ENCODE measurements at regions not wholly inside any gene's neighbourhood (a gene's known extent, or its start where the extent isn't known, plus 50 kb on each side); places are given as distances from the start of the nearest gene placed in this dataset.

DNA sequence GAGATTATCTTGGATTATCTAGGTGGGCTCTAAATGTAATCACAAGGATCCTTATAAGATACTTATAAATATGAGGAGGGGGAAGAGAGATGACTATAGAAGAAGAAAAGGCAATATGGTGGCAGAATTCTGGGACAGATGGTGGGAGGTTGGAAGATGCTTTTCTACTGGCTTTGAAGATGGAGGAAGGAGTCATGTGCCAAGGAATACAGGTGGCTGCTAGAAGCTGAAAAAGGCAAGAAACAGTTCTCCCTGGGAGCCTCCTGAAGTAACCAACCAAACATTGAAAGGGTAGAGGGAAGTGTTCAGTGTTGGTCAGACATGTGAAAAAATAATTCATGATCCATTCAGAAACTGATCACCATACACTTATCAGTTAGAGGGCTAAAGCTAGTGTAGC lies 213.3 kb downstream of the WDR11 start:
- DNase-seq (ENCODE audit: low spot score in 2 of 2): no peak
- FAIRE-seq: no peak

DNA sequence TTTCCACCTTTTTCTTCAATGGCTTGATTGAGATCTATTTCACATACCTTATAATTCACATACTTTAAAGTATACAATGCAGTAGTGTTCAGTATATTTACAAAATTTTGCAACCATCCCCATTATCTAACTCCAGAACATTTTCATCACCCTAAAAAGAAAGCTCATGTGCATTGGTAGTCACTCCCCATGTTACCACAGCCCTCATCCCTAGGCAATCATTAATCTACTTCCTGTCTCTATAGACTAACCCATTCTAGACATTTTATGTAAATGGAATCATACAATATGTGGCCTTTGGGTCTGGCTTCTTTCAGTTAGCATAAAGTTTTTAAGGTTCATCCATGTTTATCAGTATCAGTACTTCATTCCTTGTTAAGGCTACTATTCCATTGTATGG lies 214.2 kb downstream of the WDR11 start:
- no peak for FAIRE-seq

DNA sequence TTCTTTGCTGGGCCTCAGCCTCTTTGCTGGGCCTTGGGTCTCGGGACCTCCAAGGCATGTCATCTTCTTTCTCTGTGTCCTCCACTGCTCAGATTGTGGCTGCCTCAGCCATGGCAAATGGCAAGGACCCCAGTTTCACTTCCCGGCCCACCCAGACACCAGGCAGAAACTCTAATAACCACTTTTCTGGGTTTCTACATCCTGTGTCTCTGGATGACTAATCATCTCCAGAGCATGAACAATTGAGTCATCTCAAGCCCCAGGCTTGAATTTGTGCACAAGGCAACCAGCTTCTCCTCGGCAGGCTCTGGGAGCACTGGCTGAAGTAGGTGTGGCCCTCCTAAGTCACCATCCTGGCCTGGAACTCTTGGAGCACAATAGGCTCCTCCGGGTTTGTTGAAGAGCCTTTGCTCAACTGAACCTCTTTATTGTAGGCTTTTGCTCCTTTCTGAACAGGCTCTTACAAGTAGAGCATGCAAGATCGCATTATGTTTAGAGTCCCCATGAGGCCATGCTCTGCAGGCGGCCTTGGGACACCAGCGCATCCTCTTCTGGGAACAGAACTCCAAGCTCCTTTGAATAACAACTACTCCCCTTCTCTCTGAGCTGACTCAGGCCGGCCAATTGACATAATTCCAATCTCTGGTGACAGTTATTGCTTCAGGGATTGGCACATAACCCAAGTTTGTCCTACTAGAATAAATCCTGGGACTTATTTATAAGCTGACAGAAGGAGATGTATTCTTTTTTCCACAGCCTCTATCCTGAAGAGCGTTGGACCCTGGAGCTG lies 218.1 kb downstream of the WDR11 start:
- DNase-seq (ENCODE audit: low spot score in 2 of 2) (no peak), FAIRE-seq (no peak)

More for the DNA sequence above, 214.2 kb downstream of the WDR11 start:
- DNase-seq (ENCODE audit: low spot score in 2 of 2): no peak

DNA sequence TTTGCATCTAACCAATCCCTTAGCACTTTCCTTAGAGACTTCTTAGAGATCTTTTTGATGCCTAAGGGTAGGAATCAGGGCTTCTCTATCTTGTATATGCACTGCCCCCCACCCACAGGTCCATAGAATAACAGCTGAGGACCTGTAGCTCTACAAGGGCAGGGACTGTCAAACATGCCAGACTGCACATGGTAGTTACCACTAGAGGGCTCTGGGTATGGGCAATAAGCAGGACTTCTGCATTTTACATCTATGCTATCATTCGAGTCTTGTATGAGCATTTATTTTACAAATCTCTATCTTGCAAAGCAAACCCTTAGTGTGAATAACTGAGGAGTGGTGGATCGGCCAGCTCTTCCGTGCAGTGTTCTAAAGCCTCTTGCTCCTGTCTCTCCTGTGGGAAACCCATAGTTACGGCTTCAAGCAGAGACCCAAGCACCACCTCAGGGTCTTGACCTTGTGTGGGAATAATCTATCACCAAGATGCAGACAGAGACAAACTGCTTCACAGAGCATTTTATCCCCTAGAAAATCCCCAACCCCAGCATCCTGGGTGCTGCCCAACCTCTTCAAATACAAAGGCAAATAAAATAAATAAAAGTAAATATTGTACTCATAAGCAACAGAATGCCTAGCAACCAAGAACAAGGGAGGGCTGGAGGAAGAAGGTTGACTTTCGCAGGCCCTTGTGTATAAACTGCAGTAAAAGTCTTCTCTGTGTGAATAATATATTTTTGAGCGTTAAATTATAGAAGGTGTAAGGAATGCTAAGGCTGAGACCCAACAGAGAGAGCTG lies 219.3 kb downstream of the WDR11 start:
- FAIRE-seq: no peak
- DNase-seq (ENCODE audit: low spot score in 2 of 2): no peak

DNA sequence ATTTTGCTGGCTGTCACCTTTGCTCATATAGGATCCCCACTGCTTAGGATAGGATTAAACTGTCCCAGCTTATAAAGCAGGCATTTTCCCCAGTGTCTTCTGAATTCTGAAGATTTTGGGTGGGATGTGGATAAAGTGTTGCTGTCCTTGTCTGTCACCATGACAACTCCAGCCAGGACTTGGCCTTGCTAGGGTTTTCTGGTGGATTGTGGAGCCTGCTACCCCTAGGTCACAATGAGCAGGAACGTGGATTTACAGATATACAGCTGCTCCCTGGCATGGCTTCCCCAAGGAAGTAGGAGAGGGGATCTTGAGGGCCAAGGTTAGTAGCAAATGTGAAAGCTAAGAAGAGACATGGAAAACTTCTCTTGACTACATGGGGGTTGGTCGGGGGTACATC lies 220.7 kb downstream of the WDR11 start:
- FAIRE-seq (no peak), DNase-seq (ENCODE audit: low spot score in 2 of 2) (no peak)

DNA sequence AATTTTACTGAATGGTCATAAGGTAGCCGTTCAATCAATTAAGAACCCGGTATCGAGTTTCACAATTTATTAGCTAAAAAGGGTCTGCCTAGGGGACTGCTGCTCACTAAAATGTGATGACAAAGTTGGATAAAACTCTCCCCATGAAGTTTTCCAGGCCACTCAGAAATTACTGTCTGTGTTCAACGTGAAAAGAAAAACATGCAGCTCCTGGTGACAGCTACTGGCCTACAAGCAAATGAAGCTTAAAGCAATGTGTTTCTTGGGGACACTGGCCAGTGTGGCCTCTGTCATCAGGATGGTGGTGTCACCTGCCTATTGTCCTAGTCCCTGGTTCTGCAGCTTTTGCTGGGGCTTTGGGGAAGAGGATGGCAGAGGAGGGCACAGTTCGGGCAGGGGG lies 222.6 kb downstream of the WDR11 start:
- FAIRE-seq: no peak
- DNase-seq (ENCODE audit: low spot score in 2 of 2): no peak

DNA sequence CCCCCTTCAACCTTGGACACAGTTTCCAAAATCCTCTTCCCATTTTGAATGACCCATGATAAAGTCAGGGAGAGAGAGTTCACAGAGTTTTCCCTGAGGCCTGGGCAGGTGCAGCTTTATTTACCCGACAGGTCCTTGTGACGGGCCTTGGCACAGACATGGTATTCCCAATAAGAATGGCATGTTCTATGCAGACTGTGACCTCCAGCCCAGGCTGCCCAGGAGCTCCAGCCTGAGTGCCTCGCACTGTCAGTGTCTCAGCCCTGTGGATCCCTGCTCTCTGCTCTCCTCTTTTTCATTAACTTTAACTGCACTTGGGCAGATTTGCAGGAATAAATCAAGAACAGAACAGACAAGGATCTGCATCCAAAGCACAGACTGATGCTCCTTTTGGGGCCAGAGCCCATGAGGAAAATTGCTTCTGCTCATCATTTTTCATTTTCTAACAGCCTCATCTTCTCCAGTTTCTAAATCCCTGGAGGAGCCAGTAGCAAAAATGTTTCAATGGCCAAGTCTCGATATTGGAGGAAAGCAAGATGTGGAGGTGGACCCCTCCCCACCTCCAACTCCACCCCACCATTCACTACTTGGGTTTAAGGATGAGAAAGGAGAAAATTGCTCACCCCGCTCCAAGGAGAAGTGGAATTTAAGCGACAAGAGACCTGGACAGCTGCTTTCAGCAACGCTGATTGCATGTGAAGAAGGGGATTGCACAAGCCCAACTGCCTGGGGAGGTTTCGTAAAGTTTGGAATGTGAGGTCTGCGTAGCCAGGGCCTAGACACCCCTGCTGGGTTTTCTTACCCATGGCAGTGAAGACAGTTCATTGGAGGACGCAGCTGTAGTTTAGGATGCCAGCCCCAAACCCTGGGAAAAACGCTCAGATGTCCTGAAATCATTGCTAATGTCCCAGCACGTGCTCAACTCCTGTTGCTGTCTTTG lies 225.9 kb downstream of the WDR11 start:
- no peak for DNase-seq (ENCODE audit: low spot score in 2 of 2)
- no peak for FAIRE-seq

DNA sequence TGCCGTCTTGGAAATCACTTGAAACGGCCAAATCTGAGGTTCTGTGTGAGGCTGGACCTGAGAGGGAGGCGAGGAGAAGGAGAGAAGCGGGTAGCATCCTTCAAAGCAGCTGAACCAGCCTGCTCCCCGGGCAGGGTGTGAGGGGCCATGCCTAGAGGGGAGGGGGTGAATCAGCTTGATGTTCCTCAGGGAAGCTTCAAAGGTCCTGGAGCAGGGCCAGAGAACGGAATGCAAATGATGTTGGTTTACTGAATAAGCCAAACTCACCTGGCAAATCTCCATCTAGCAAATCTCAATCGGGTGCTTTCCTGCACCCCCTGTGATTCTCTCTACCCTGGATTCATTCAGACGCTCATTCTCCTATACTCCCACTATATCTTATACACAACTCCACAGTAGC lies 226.9 kb downstream of the WDR11 start:
- DNase-seq (ENCODE audit: low spot score in 2 of 2): no peak
- FAIRE-seq: no peak

DNA sequence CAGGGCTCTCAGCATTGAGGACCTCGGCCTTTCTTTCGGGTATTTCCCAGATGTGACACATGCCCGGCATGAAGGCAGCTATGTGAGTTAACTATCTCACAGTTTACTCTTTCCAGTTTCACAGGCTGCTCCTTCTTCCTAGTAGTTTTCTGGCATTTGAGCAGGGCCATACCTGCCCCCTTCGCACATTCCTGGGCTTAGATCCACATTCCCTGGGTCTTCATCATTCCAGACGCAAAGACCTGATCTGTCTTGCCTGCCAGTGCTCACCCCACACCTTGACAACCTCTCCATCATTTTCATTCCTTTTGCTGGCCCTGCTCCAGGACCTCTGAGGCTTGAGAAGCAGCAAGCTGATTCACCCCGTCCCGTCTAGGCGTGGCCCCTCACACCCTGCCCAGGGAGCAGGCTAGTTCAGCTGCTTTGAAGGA lies 227.5 kb downstream of the WDR11 start:
- DNase-seq (ENCODE audit: low spot score in 2 of 2) (no peak), FAIRE-seq (no peak)

DNA sequence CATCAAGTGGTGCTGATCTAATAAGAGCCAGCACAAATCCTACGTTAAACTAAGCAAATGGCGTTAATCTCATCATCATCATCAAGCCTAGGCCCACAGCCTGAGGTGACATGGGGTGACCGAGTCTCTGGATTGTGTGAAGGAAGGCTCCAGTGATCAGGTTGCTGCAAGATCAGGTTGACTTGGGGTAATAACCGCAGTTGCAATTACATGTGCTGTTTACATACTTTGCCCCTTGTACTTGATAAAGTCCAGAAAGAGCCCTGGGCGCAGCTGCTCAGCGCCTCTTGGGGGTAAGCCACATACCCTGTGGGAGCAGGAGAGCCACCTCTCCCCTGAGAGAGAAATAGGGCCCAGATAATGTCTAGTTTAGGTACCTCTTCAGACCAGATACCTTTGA lies 228.1 kb downstream of the WDR11 start:
- FAIRE-seq (no peak), DNase-seq (ENCODE audit: low spot score in 2 of 2) (no peak)

DNA sequence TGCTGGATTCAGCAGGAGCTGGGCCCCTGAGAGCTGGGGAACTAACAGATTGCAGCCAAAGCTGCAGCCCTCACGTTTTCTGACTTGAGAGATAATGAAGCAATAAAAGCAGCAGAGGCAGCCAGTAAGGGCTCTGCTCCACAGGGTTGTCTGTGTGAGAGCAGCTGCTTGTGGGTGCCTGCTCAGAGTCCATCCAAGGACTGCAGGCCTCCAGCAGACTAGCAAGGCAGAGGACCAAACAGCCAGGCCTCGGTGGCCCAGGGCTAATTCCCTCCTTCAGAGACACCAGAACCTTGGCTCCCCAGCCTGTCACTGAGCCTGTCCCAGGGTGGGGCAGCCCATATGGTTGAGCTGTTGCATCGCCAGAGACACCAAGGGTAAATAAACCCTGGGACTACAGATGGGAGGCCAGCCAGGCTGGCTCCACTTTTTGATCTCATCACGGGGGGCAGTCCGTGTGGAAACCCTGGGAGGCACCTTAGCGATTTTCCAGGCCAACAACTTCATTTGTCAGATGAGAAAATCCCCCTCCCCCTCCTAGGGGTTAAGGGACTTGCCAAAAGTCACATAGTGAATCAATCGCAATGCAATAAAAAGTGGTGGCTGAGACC lies 229.2 kb downstream of the WDR11 start:
- FAIRE-seq (no peak), DNase-seq (ENCODE audit: low spot score in 2 of 2) (no peak)

DNA sequence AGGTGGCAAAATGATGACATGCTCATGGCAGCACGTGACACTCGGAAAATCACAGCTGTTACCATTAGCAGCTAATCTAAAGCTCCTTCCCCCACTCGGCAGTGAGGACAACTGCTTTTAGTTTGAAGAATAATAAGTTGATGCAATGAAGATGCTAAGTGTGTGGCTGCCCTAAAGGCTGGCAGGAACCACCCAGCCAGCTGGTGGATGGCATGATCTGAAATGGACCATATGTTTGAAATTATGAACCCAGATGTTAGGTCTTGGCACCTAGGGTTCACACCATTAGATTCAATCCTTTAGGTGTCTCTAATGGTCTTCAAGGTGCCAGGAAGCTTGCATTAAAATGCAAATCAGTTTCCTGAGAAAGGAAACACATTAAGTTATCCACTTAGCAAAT lies 230.1 kb downstream of the WDR11 start:
- DNase-seq (ENCODE audit: low spot score in 2 of 2) (no peak), FAIRE-seq (no peak)

DNA sequence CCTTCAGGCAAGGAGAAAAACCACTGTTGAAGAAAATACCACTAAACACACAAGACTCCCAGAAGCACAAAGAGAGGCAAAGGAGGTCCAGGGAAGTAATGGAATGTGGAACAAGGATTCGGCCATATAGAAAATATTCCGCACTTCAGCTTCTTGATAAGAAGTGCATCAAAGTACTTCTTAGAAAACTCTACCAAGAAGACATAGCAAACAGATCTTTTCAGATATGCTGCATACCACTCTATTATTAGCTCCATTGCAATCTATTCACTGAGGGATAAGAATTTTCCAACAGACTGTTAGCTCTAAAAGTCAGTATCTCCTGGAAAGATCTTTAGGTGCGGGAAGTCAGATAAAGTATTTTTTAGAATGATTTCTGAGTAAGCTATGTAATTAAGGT lies 231.8 kb downstream of the WDR11 start:
- no peak for FAIRE-seq
- DNase-seq (ENCODE audit: low spot score in 2 of 2): no peak

DNA sequence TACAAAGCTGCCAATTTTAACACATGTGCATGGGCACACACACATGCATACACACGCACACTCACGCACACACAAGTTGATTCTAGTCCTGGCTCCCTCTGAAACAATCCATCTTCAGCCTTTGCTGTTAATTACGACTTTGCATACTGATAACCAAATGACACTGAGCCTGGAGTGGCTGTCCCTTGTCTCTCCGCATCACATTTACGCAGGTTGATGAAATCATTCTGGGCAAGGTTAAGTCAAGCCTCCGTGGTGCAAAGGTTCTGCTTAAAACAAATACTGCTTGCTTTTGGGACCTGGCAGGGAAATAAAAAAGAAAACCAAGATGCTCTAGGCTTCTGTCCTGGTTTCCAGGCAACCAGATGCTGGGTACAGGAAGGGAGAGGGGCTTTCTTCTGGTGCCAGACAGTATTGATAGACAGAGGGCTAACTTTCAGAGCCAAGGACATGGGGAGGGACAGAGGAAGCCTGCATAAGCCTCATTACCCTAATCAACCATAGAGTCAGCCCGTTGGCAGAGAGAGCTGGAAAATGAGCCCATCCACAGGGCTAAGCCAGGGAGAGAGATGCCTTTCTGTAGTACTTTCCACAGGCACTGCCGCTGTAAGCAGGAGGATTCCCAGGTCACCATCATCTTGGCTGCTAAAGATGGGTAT lies 233.0 kb downstream of the WDR11 start:
- DNase-seq (ENCODE audit: low spot score in 2 of 2): no peak
- no peak for FAIRE-seq

DNA sequence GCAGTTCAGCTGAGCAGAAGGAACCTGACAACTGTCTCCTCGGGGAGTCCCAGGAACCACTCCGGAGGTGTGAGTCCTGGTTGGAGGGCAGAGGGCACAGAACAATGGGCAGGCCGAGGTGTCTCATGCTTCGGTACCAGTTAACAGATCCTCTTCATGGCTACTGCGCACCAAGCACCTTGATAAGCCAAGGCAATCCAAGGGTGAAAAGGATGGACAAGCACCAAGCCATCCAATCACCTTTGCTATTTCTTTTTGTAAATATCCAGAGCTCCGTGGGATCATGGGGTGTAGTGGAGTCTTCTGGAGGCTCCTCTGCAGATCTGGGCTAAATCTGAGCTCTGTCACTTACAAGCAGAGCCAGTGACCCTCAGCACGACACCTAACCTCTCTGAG lies 233.5 kb downstream of the WDR11 start:
- DNase-seq (ENCODE audit: low spot score in 2 of 2) (peak in 1 of 2 donors; percentile 30), FAIRE-seq (no peak)

DNA sequence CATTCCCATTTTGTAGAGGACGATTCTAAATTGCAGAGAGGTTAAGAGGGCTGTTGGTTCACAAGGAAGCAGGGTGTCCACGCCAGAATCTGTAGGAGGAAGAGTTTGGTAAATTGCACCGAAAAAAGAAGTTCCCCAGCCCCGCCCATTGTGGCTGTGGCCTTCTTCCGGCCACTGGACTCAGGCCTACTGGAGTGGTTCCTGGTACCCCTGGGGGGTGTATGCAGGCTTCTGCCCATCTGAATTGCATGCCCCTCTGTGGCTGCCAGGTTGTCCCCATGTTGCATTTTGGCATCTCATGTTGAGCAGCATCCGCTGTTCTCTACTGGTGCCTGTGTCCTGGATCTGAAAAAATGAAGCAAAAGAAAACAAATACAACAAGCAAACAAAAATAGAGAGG lies 234.2 kb downstream of the WDR11 start:
- DNase-seq (ENCODE audit: low spot score in 2 of 2) (no peak), FAIRE-seq (no peak)

DNA sequence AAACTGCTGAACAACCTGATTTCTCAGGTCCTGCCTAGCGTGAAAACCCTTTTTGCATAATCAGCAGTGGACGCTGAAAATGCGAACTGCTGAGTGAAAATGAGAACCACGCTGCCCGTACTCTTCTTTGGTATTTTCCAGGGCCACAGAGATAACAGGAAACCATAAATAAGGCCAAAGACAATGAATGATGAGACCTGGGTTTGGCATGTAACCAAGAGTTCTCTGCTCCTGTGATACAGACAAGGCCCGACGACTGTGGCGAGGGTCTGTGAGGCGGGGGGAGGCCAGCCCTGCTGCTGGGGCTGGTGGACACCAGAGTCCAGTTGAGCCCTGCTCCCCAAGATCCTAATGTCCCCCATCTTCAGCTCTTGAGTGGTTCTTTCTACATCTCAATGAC lies 236.0 kb downstream of the WDR11 start:
- no peak for FAIRE-seq
- no peak for DNase-seq (ENCODE audit: low spot score in 2 of 2)

DNA sequence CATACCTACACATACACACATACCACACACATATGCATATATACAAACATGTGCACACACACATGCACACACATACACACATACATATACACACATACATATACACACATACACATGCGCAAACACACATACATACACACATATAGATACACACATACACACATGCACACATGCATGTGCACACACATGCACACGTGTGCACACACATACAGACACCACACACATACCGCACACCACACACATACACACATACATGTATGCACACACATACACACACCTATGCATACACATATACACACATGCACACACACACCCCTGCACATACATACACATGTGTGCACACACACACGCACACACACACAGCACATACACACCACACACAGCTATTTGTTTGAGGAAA lies 236.5 kb downstream of the WDR11 start:
- no peak for DNase-seq (ENCODE audit: low spot score in 2 of 2)
- FAIRE-seq: no peak

DNA sequence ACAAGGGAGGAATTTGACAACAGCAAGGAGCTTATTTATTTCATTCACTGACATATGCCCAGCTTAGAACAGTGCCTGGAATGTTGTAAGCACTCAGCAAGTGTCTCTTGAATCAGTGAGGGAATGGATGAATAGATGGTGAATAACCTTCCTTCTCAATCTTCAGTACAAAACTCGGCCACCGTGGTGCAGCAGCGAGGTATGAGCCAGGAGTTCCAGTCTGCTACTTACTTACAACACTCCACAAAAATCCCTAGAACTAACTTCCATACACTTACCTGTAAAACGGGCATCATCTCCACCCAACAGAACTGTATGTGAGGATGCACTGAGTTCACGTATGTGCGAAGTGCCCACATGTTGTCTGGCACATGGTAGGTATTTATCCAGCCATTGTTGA lies 237.4 kb downstream of the WDR11 start:
- DNase-seq (ENCODE audit: low spot score in 2 of 2) (no peak), FAIRE-seq (no peak)

DNA sequence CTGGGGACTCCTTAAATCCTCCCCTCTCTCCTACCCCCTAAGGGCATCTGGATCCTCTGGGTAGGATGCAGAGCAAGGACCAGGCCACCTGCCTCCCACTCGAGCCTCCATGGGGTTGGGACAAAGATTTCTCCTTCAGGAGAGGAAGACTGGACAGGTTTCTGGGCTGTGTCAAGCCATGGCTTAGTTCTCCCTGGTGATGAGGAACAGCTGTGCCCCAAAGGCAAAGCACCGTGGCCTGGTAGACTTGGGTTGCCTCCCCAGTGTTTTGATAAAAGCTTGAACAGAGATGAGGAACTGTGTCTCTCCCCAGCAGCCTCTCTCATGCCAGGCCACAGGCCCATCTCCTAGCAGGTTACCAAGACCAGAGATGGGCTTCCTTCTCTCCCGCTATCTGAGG lies 238.3 kb downstream of the WDR11 start:
- FAIRE-seq (no peak), DNase-seq (ENCODE audit: low spot score in 2 of 2) (no peak)
